IMR-90 (cell line): ENCODE measurements at regions not wholly inside any gene's neighbourhood (a gene's known extent, or its start where the extent isn't known, plus 50 kb on each side); places are given as distances from the start of the nearest gene placed in this dataset.

Source experiments
- ATAC-seq: fragments of 200-7000 bp; cut with Tn5 transposase; 2 replicates; pipeline ENCODE4 v1.9.1; 2020; ENCODE audit warnings: low read depth, mild to moderate bottlenecking, moderate library complexity
- BruUV-seq: library from RNA; stranded (reverse); fragments of 400-500 nt; replicated peaks from 2 replicates; lab custom pipeline; 2021; lab: Mats Ljungman, UMichigan
- CTCF ChIA-PET: fragments of 300-600 bp; formaldehyde crosslinking; extraction: SDS; loops from one replicate; lab custom pipeline; 2021; ENCODE audit warnings: antibody characterized with exemption; lab: Yijun Ruan, JAX
- POLR2A ChIA-PET: fragments of 300-600 bp; sonication (Branson Sonifier 250); formaldehyde crosslinking; loops from one replicate; lab custom pipeline; 2022; ENCODE audit warnings: antibody characterized with exemption; ENCODE audit not compliant: unreplicated experiment; lab: Charles Lee
- DNase-seq: peaks from one replicate; pipeline ENCODE4 v3.0.0; 2013
- H2AFZ ChIP-seq: replicated peaks from 2 replicates; pipeline ENCODE3; 2013; ENCODE audit warnings: low read length, mild to moderate bottlenecking; ENCODE audit not compliant: poor library complexity
- H2AK5ac ChIP-seq: 2 replicates; pipeline ENCODE4 v1.6.1; 2013; ENCODE audit warnings: low read depth, low read length, inconsistent platforms
- H2AK9ac ChIP-seq: replicated peaks from 2 replicates; pipeline ENCODE3; 2013; ENCODE audit warnings: mild to moderate bottlenecking, low read depth, low read length, moderate library complexity; ENCODE audit not compliant: poor library complexity
- H2BK120ac ChIP-seq: 2 replicates; pipeline ENCODE4 v1.6.1; 2013; ENCODE audit warnings: low read depth, low read length, inconsistent platforms
- H2BK15ac ChIP-seq: 3 replicates; pipeline ENCODE4 v1.6.1; 2013; ENCODE audit warnings: low read depth, low read length, inconsistent platforms
- H2BK20ac ChIP-seq: 2 replicates; pipeline ENCODE4 v1.6.1; 2013; ENCODE audit warnings: low read depth, mild to moderate bottlenecking, inconsistent platforms, low read length, moderate library complexity
- H2BK5ac ChIP-seq: 2 replicates; pipeline ENCODE4 v1.6.1; 2013; ENCODE audit warnings: mild to moderate bottlenecking, low read depth, low read length, inconsistent platforms; ENCODE audit not compliant: poor library complexity, severe bottlenecking
- H3K14ac ChIP-seq: replicated peaks from 2 replicates; pipeline ENCODE4 v1.6.1; 2013; ENCODE audit warnings: low read depth, low read length, inconsistent platforms
- H3K18ac ChIP-seq: 2 replicates; pipeline ENCODE4 v1.6.1; 2013; ENCODE audit warnings: low read depth, low read length, control low read depth
- H3K23ac ChIP-seq: 2 replicates; pipeline ENCODE4 v1.6.1; 2013; ENCODE audit warnings: low read depth, low read length, inconsistent platforms
- H3K27ac ChIP-seq: 2 replicates; pipeline ENCODE4 v1.5.1; 2013; ENCODE audit warnings: mild to moderate bottlenecking, control low read depth, low read length; ENCODE audit not compliant: insufficient read depth
- H3K27me3 ChIP-seq: 2 replicates; pipeline ENCODE4 v1.6.1; 2013; ENCODE audit warnings: low read length; ENCODE audit not compliant: control insufficient read depth, insufficient read depth
- H3K36me3 ChIP-seq: 2 replicates; pipeline ENCODE4 v1.6.1; 2013; ENCODE audit warnings: low read length, mixed read lengths; ENCODE audit not compliant: control insufficient read depth, insufficient read depth
- H3K4ac ChIP-seq: 2 replicates; pipeline ENCODE4 v1.6.1; 2013; ENCODE audit warnings: low read depth, low read length, inconsistent platforms
- H3K4me1 ChIP-seq: 2 replicates; pipeline ENCODE4 v1.6.1; 2013; ENCODE audit warnings: low read length, mixed read lengths; ENCODE audit not compliant: control insufficient read depth, insufficient read depth
- H3K4me2 ChIP-seq: 2 replicates; pipeline ENCODE4 v1.6.1; 2013; ENCODE audit warnings: low read depth, mild to moderate bottlenecking, control low read depth, low read length, moderate library complexity
- H3K4me3 ChIP-seq: 2 replicates; pipeline ENCODE4 v1.5.1; 2013; ENCODE audit warnings: low read depth, mild to moderate bottlenecking, control low read depth, low read length, moderate library complexity; ENCODE audit not compliant: insufficient read depth
- H3K56ac ChIP-seq: 2 replicates; pipeline ENCODE4 v1.6.1; 2013; ENCODE audit warnings: low read length, inconsistent platforms; ENCODE audit not compliant: insufficient read depth; ENCODE audit errors: extremely low read depth
- H3K79me1 ChIP-seq, 2 experiments: 2 replicates each; pipeline ENCODE4 v1.6.1; 2013; ENCODE audit warnings: low read length in 2 of 2, inconsistent platforms in 1 of 2, low read depth in 1 of 2
- H3K9ac ChIP-seq: 2 replicates; pipeline ENCODE4 v1.6.1; 2013; ENCODE audit warnings: low read depth, low read length, control low read depth
- H3K9me1 ChIP-seq: 2 replicates; pipeline ENCODE4 v1.6.1; 2013; ENCODE audit warnings: low read length, inconsistent platforms; ENCODE audit not compliant: insufficient read depth
- H3K9me3 ChIP-seq: 2 replicates; pipeline ENCODE4 v1.6.1; 2013; ENCODE audit warnings: low read length; ENCODE audit not compliant: control insufficient read depth, insufficient read depth
- H4K20me1 ChIP-seq: 2 replicates; pipeline ENCODE4 v1.6.1; 2013; ENCODE audit warnings: low read length, inconsistent platforms; ENCODE audit not compliant: insufficient read depth
- H4K5ac ChIP-seq: 2 replicates; pipeline ENCODE4 v1.6.1; 2013; ENCODE audit warnings: mild to moderate bottlenecking, low read depth, low read length, control low read depth
- H4K8ac ChIP-seq, 2 experiments: 2 replicates each; pipeline ENCODE4 v1.6.1; 2013; ENCODE audit warnings: low read depth in 2 of 2, low read length in 2 of 2, control low read depth in 1 of 2, inconsistent platforms in 1 of 2
- H4K91ac ChIP-seq: 2 replicates; pipeline ENCODE4 v1.6.1; 2013; ENCODE audit warnings: low read depth, low read length, inconsistent platforms; ENCODE audit not compliant: insufficient read depth
- BHLHE40 ChIP-seq: fragments of 150-350 bp; IDR thresholded peaks from 2 replicates; pipeline ENCODE4 v1.6.1; 2016; ENCODE audit warnings: mild to moderate bottlenecking, low read depth, low read length
- CEBPB ChIP-seq: IDR thresholded peaks from 2 replicates; pipeline ENCODE4 v1.6.1; 2012; ENCODE audit warnings: low read depth, low read length, improper control_type of control experiment
- CHD1 ChIP-seq: IDR thresholded peaks from 2 replicates; pipeline ENCODE4 v1.6.1; 2012; ENCODE audit warnings: low read depth, low read length, improper control_type of control experiment
- CTCF ChIP-seq: conservative IDR thresholded peaks from 2 replicates; pipeline ENCODE4 v1.5.1; 2012; ENCODE audit warnings: mild to moderate bottlenecking, low read depth, low read length, improper control_type of control experiment
- ELK1 ChIP-seq: fragments of 150-350 bp; IDR thresholded peaks from 2 replicates; pipeline ENCODE4 v1.6.1; 2016; ENCODE audit warnings: low read depth, mild to moderate bottlenecking, low read length, moderate library complexity, borderline replicate concordance
- FOS ChIP-seq: fragments of 150-350 bp; IDR thresholded peaks from 2 replicates; pipeline ENCODE4 v1.6.1; 2016; ENCODE audit warnings: low read depth, low read length
- MAFK ChIP-seq: IDR thresholded peaks from 2 replicates; pipeline ENCODE4 v1.6.1; 2012; ENCODE audit warnings: low read depth, low read length, improper control_type of control experiment
- MAZ ChIP-seq: IDR thresholded peaks from 2 replicates; pipeline ENCODE4 v1.6.1; 2012; ENCODE audit warnings: low read depth, mild to moderate bottlenecking, low read length, improper control_type of control experiment, moderate library complexity, borderline replicate concordance
- MXI1 ChIP-seq: IDR thresholded peaks from 2 replicates; pipeline ENCODE4 v1.6.1; 2012; ENCODE audit warnings: low read depth, mild to moderate bottlenecking, low read length, moderate library complexity, borderline replicate concordance
- NFE2L2 ChIP-seq: fragments of 150-350 bp; IDR thresholded peaks from 2 replicates; pipeline ENCODE4 v1.6.1; 2016; ENCODE audit warnings: low read depth, mild to moderate bottlenecking, low read length
- POLR2A ChIP-seq: IDR thresholded peaks from 2 replicates; pipeline ENCODE4 v1.6.1; 2012; ENCODE audit warnings: mild to moderate bottlenecking, low read depth, low read length
- RAD21 ChIP-seq: IDR thresholded peaks from 2 replicates; pipeline ENCODE4 v1.6.1; 2012; ENCODE audit warnings: low read length, improper control_type of control experiment
- RCOR1 ChIP-seq: IDR thresholded peaks from 2 replicates; pipeline ENCODE4 v1.6.1; 2012; ENCODE audit warnings: mild to moderate bottlenecking, low read length, improper control_type of control experiment; ENCODE audit not compliant: insufficient replicate concordance
- RFX5 ChIP-seq: IDR thresholded peaks from 2 replicates; pipeline ENCODE4 v1.8.0; 2012; ENCODE audit warnings: low read depth, mild to moderate bottlenecking, low read length, moderate library complexity
- SMC3 ChIP-seq: fragments of 150-350 bp; IDR thresholded peaks from 2 replicates; pipeline ENCODE4 v1.6.1; 2016; ENCODE audit warnings: low read depth, mild to moderate bottlenecking, antibody characterized with exemption, low read length, moderate library complexity
- WGBS, 2 experiments: methylation state at CpG; one replicate each; pipeline versions ENCODE4 v1.1.5 to v1.1.7; 2013; ENCODE audit warnings: missing lambda C conversion rate in 2 of 2; ENCODE audit not compliant: insufficient read length in 1 of 2; ENCODE audit errors: extremely low coverage in 2 of 2; 5-methylcytosine and 5-hydroxymethylcytosine counted together
- dilution Hi-C: fragments of 300-500 bp; cut with HindIII; formaldehyde crosslinking; loops from one replicate; pipeline ENCODE4 v1.14.3; 2018; ENCODE audit warnings: low sequenced_read_pairs; ENCODE audit not compliant: unreplicated experiment
- in situ Hi-C: fragments of 300-500 bp; cut with MboI; formaldehyde crosslinking; loops from 3 replicates; pipeline ENCODE4 v1.14.3; 2019; ENCODE audit warnings: low sequenced_read_pairs, inconsistent platforms, mixed read lengths
- intact Hi-C: fragments of 100-400 bp; cut with micrococcal nuclease; formaldehyde crosslinking; loops from 2 replicates; pipeline ENCODE4 v1.10.0; 2022
- TF ChIP-seq, protein P1 (sequence below): fragments of 150-350 bp; IDR thresholded peaks from 2 replicates; pipeline ENCODE4 v1.6.1; 2017; ENCODE audit warnings: mild to moderate bottlenecking, antibody characterized with exemption, low read length, low read depth

- Histone ChIP-seq H3K27ac (no peak overlapping the region), H2AK5ac (no peak overlapping the region), H3K56ac (no peak overlapping the region), H2BK120ac (no peak overlapping the region), H4K5ac (no peak overlapping the region), H3K9me1 (no peaks in the 10 kb centered on the region), H3K4me2 (no peak overlapping the region), H2BK20ac (no peak overlapping the region), H3K4ac (no peak overlapping the region), H3K36me3 (no peaks in the 10 kb centered on the region), H2BK5ac (no peak overlapping the region), H3K18ac (no peak overlapping the region), H3K4me1 (no peaks in the 10 kb centered on the region), H3K14ac (no peak overlapping the region), H2BK15ac (no peak overlapping the region), H3K4me3 (no peak overlapping the region), H3K9me3 (no peaks in the 10 kb centered on the region), H2AFZ (no peak overlapping the region), H3K27me3 (no peaks in the 10 kb centered on the region; the same call in 1 of the 2 replicates), H2AK9ac (no peak overlapping the region), H3K79me1 (no peaks in the 10 kb centered on the region), H4K8ac (no peak overlapping the region), H3K9ac (no peak overlapping the region), H4K91ac (no peak overlapping the region), H3K23ac (no peak overlapping the region), H4K20me1 (no peaks in the 10 kb centered on the region)
- intact Hi-C loops (no loop called here), dilution Hi-C loops (no loop called here), in situ Hi-C loops (no loop called here)
- TF ChIP-seq CHD1 (no peak), MAZ (no peak), POLR2A (no peak), FOS (no peak), RCOR1 (no peak), BHLHE40 (no peak), CTCF (no peak), SMC3 (no peak), RAD21 (no peak), ELK1 (no peak), CEBPB (no peak), MXI1 (no peak), NFE2L2 (no peak), RFX5 (no peak), MAFK (no peak)
- TF ChIP-seq, protein P1, sequence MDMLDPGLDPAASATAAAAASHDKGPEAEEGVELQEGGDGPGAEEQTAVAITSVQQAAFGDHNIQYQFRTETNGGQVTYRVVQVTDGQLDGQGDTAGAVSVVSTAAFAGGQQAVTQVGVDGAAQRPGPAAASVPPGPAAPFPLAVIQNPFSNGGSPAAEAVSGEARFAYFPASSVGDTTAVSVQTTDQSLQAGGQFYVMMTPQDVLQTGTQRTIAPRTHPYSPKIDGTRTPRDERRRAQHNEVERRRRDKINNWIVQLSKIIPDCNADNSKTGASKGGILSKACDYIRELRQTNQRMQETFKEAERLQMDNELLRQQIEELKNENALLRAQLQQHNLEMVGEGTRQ, result no peak
- no peak for DNase-seq
- POLR2A ChIA-PET, result no interaction called here
- CTCF ChIA-PET, result no interaction called here
- no CpG with 5 or more reads among the region's 3 CpGs for WGBS, 2 experiments
- no peak for ATAC-seq
- BruUV-seq, result no TSS peak
Observed at GRCh38 chr16:80350061-80350460, 190.7 kb upstream of the DYNLRB2 start.
